ENCODE measurements at regions not wholly inside any gene's neighbourhood (a gene's known extent, or its start where the extent isn't known, plus 50 kb on each side); places are given as distances from the start of the nearest gene placed in this dataset.

DNA sequence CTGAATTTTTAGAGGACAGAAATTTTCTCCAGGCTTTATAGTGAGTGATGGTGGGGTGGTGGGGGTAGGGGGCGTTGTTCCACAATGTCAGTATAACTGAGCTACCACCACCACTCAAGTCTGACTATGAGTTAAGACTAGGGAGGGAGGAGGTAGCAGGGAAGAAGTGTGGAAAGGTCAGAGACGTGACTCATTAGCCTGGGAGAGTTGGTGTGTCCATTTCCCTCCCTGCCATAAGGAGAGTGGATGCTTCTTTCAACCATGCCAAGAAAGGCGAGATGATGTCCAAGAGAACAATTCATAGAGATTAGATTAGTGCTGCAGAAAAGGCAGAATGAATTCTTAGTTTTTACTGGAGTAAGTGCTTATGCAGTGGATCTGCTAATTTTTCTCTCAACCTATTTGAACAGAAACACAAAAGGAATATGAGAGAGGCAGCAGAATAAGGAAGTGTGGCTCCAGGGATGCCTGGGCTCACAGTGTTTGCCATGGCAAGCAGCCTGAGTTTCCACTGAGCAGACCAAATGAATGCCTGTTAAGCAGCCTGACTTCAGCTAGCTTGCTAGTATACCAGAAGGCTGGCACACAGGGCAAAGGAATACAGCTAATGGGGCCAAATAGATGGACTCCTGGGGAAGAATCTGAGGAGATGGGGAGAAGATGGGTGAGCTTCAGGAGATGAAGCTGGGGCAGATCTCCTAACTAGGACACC is 708.9 kb downstream of the NTRK3 start:
- TF ChIP-seq, protein P1, sequence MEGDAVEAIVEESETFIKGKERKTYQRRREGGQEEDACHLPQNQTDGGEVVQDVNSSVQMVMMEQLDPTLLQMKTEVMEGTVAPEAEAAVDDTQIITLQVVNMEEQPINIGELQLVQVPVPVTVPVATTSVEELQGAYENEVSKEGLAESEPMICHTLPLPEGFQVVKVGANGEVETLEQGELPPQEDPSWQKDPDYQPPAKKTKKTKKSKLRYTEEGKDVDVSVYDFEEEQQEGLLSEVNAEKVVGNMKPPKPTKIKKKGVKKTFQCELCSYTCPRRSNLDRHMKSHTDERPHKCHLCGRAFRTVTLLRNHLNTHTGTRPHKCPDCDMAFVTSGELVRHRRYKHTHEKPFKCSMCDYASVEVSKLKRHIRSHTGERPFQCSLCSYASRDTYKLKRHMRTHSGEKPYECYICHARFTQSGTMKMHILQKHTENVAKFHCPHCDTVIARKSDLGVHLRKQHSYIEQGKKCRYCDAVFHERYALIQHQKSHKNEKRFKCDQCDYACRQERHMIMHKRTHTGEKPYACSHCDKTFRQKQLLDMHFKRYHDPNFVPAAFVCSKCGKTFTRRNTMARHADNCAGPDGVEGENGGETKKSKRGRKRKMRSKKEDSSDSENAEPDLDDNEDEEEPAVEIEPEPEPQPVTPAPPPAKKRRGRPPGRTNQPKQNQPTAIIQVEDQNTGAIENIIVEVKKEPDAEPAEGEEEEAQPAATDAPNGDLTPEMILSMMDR (conservative IDR thresholded peaks at IDR 0.05 in 1 of 2, IDR thresholded peaks at IDR 0.05 in 1 of 2; ENCODE audit: low read depth in 1 of 2, low read length in 2 of 2): no peak
- TF ChIP-seq EZH2 (IDR thresholded peaks at IDR 0.05; ENCODE audit: low read length, missing control alignments): no peak
